Activated CD8-positive, alpha-beta memory T cell treated with anti-CD3 and anti-CD28 coated beads for 48 hours (primary cell): ENCODE measurements at regions not wholly inside any gene's neighbourhood (a gene's known extent, or its start where the extent isn't known, plus 50 kb on each side); places are given as distances from the start of the nearest gene placed in this dataset.

Experiments used
- DNase-seq, 3 experiments: peaks; one replicate each; pipeline ENCODE4 v3.0.0-alpha.2; 2020; ENCODE audit warnings: low read depth in 2 of 3, low spot score in 2 of 3

DNA sequence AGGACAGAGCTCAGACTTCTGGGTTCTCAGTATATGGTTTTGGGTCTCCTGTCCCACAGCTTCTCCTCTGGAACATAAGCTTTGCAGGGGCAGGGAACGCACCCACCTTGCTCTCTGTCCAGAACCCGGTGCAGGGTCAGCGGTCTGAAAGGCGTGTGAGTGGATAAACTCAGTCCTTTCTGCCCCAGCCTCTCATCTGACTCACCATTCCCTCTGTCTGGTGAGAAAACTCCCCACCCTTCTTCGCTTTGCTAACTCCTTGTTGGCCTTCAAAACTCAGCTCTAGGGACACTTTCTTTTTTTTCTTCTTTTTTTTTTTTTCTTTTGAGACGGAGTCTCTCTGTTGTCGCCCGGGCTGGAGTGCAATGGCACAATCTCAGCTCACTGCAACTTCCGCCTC is 68.9 kb upstream of the NUP50 start:
- DNase-seq = no peak

DNA sequence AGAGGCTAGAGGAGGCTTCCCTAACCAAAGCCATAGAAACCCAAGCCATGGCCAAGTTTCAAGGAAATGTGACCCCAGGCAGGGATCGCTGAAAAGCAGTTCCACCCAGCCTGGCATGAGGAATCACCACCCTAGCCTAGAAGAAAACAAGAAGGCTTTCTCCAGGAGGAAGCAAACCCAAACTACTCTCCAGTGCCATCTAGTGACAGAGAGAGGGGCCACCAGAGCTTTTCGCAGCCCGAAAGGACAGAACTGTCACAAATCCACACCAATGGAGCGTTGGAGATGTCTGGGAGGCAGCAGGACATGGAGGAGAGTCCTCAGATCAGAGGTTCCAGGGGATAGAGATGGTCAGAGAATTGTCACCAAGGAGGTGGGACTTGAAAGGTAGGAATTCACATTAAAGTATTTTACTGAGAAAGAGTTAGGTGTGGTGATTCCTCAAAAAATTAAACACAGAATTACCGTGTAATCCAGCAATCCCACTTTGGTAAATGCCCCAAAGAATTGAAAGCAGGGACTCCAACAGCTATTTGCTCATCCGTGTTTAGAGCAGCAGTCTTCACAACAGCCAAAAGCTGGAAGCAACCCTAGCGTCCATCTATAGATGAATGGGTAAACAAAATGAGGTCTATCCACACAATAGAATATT is 67.3 kb upstream of the NUP50 start:
- peak in 1 of 3 experiments; percentile 29 for DNase-seq

DNA sequence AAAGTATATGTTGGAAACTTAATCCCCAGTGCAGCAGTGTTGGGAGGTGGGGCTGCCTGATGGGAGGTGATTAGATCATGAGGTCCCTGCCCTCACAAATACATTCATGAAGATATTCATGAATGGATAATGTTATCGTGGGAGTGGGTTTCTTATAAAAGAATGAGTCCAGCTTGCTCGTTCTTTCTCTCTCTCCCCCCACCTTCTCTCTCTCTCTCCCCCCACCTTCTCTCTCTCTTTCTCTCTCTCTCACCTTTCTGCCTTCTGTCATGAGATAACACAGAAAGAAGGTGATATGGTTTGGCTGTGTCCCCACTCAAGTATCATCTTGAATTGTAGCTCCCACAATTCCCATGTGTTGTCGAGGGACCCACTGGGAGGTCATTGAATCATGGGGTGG is 66.7 kb upstream of the NUP50 start:
- no peak for DNase-seq

DNA sequence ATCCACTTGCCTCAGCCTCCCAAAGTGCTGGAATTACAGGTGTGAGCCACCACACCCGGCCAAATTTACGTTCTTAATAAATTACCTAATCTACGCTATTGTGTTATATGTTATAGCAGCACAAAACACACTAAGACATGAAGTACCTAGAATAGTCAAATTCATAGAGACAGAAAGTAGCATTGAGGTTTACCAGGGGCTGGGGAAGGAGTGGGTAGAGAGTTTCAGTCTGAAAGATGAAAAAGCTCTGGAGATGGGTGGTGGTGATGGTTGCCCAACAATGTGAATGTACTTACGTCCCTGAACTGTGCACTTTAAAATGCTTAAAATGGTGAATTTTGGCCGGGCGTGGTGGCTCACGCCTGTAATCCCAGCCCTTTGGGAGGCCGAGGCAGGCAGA is 65.7 kb upstream of the NUP50 start:
- no peak for DNase-seq

DNA sequence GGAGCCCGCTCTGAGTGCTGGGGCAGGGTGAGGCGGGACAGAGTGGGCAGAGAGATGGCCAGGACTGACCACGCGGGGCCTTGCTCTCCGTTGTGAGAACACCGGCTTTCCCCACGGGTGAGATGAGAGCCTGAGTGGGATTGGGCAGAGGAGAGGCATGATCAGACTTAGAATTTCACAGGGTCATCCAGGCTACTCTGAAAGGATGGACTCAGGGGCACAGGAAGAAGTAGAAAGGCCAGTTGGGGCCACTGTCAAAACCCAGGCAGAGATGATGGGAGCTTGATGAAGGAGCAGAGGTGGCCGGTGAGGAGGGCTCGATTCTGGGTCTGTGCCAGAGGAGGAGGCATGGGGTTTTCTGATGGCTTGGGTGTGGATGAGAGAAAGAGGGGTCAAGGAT is 63.8 kb upstream of the NUP50 start:
- no peak for DNase-seq

DNA sequence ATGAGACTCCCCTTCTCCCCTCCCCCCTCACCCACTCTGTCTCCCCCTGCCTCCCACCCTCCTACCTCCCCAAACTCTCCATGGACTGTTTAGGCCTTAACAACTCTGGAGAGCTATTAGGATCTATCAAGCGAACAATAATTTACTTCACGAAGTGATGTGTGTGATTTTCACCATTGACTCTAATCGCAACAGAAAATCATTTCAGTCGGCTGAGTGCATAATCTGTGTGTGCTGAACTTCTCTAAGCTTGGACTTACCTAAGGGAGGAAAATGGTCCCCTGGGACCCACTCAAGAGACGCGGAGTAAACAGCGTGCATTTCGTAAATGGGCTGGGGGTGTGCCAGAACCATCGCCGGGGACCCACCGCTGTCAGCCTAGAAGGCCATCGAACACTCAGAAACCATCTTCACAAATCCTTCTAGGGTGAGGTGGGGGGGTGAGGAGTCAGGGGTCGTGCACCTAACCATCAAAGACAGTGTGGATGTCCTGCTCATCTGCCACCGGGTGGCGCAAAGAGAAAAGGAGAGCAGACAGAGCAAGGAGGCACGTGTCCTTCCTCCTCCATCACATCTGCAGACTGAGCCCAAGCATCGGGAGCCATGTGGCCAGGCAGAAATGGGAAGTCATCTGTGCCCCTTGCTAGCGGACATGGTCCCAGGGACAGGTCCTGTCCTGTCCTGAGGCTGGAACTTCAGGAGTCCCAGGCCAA is 62.1 kb upstream of the NUP50 start:
- no peak for DNase-seq

DNA sequence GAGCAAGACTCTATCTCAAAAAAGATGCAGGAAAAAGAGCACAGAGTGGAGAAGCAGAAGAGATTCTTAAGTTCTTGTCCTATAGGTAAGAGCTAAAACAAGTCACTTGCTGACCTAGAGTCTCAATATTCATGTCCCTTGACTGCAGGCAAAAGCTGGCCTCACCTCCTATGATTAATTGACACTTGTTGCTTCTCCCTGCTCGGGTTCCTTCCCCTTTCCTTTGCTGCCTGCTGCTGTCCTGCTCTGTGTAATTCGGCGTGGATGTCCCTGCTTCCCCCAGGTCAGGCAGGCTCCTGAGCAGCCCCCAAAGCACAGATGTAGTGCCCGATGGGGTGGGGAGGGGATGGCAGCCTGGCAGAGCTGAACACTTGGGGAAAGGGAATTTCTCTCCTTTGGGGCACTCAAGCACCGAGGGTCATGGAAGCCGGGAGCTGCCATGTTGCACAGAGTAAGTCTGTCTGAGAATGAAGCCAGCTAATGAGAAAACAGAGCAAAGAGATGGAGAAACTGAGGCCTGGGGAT is 60.8 kb upstream of the NUP50 start:
- DNase-seq = no peak

DNA sequence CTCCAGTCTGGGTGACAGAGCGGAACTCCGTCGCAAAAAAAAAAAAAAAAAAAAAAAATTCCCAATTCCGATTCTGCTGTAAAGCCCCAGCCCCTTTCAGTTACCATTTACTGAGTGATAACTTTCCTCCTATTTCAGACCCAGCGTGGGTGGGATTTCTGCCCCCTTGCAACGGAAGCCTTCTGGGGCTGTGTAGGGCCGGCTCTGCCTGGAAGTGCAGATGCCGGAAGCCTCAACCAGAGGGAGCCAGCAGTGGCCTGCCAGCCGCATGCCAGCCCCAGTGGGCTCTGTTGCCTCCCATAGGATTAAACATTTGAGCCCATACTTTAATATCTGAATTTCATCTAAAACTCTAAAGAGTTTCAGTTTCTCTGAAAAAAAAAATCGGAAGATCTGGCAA is 60.0 kb upstream of the NUP50 start:
- no peak for DNase-seq

DNA sequence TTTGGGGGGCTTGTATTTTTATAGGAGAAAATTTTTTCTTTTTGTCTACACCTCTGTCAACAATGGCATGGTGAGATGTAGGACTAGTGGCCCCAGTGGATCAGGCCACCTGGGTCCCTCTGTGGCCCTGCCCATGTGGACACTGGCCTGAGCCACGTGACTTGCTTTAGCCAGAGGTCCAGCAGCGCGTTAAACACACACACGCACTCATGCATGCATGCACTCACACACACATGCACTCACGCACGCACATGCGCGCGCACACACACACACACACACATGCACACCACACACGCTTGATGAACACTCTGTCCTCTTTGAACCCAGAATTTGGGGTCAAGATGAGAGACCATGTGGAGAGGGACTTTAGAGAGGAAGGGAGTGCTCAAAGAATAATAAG is 59.4 kb upstream of the NUP50 start:
- DNase-seq = no peak

DNA sequence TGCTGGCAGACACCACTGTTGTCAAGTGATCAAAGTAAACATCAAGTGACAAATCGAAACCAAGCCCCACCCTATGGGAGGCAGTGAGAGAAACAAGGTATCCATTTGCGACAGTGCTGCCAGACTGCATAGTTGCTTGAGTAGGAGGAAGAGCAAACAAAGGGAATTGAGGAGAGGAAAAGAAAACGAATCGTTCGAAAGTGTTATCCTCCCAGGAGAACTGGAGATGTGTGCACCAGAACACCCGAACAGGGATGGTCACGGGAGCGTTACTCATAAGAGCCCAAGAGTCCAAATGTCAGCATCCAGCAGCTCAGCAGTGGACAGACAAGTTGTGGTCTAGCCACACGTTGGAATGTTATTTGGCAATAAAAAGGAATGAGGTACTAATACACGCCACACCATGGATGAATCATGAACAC is 58.4 kb upstream of the NUP50 start:
- no peak for DNase-seq

DNA sequence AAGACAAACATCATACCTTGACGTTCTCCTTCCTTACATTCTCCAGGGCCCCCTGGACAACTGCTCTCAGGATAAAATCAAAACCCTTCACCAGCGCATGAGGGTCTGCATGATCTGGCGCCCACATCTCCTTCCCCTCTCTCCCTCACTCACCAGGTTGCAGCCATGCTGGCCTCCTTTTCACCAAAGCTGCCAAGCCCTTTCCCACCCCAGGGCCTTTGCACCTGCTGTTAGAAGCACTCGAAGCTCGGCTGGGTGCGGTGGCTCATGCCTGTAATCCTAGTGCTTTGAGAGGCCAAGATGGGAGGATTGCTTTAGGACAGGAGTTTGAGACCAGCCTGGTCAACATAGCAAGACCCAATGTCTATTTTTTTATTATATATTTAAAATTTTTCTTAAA is 56.1 kb upstream of the NUP50 start:
- DNase-seq = no peak

DNA sequence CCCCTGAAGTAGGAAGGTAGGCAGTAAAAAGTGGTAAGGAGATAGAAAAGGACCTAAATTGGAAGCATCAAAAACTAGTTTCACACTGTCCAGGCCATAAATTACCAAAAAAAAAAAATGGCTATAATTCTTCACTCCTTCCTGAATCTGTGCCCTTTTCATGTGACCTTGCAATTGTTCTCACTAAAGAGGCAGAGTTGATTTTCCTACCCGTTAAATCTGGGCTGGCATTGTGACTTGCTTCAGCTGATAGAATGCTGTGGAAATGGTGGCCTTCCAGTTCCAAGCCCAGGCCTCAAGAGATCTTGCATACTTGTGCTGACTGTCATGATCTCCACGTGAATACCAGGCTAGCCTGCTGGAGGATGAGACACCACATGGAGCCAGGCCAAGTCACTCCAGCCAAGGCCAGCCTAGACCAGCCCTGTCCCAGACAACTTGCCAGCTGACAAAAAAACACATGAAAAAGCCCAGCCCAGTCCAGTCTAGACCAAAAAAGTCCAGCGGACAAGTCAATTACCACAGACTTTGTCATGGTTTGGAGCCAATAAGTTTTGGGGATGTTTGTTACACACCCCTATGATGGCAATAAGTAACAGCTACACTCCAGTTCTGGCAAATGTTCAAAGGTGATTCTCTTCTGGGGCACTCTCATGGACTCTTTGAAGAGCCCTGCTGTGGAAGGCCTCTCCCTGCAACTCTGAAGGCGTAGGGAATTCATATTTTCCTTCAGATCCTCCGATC is 51.4 kb upstream of the NUP50 start:
- DNase-seq = no peak
